Activated CD4-positive, alpha-beta T cell treated with anti-CD3 and anti-CD28 coated beads, Interleukin-2, Interleukin-4, amounts not matched to agents 100 ng/mL and 50 ng/mL, durations not matched to agents 16 hours and 8 hours (primary cell): ENCODE measurements at regions not wholly inside any gene's neighbourhood (a gene's known extent, or its start where the extent isn't known, plus 50 kb on each side); places are given as distances from the start of the nearest gene placed in this dataset.
"Not testable (repeated sequence)": the region's sequence is repeated elsewhere in the genome, so short reads cannot be mapped to it uniquely, and the experiment has no call there.

ENCODE experiments used
- DNase-seq: peaks from one replicate; pipeline ENCODE4 v3.0.0-alpha.2; 2020; ENCODE audit warnings: low spot score

DNA sequence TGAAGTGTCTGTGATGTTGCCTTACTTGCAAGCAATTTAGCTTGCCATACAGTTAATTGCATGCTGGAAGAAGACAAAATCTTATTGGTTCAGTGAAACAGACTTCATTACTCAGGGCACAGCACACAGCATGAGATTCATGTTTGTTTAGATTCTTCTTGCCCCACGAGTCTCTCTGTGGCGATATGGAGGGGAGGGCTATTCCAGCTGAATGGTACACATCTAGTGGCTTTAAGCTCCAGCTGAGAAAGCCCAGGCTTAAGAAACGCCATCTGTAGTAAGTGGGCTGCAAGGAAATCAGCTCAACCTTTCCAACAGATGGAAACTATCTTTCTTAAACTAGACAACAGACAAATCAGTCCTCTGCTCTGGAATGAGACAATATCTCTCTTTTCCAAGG is 1022.0 kb downstream of the NCAM2 start:
- no peak for DNase-seq

DNA sequence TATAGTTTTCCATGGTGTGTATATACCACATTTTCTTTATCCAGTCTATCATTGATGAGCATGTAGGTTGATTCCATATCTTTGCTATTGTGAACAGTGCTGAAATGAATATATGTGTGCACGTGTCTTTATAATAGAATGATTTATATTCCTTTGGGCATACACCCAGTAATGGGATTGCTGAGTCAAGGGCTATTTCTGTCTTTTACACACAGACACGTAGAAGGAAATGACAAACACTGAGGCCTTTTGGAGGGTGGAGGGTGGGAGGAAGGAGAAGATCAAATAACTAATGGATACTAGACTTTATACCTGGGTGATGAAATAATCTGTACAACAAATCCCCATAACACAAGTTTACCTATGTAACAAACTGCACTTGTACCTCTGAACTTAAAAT is 1025.7 kb downstream of the NCAM2 start:
- not testable (repeated sequence) for DNase-seq

DNA sequence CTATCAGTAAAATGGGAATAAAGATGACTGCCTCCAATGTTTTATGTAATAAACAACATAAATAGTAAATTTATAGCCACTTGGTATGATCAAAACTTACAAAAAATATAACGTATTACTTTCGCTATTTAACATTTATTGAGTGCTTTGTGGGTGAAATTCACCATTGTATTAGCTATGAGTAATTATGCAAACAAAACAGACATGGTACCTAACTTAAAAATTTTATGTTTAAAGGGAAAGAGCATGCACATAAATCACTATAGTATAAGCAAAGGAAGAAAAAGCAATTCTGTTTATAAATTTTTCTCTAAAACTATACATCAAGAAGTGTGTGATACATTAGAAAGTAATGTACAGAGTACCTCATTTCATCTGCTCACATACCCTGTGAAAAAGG is 1046.2 kb downstream of the NCAM2 start:
- DNase-seq: no peak

DNA sequence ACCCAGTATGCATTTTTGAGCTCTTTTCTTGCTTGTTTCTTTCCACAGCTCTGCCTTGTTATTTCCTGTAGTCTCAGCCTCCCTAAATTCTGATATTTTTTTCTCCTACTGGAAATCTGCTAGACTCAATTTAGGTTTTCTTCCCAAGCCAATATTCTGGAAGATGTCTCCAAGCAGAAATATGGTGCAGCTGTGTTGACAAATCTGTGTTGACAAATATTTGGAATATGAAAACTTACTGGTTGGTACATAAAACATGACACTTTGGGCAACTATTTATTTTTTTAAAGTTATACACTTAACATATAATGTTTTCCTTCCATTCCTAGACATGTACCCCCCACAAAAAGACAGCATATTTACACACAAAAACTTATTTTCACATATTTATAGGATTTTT is 1048.4 kb downstream of the NCAM2 start:
- DNase-seq: no peak

DNA sequence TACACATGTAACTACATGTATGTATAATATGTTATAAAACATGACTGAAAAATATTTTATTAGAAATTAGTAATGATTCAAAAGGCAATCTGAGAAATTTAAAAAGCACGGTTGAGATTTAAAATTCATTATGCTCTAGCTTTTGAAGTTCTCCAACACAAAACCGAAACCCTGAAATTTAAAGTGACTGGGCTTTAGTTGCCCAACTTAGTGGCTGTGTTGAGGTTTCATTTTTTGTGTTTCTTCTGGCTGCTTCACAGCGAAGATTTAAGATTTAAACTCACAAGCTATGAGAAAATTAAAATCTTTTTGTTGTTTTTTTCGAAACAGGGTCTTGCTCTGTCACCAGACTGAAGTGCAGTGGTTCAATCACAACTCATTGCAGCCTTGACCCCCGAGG is 1058.7 kb downstream of the NCAM2 start:
- no peak for DNase-seq

DNA sequence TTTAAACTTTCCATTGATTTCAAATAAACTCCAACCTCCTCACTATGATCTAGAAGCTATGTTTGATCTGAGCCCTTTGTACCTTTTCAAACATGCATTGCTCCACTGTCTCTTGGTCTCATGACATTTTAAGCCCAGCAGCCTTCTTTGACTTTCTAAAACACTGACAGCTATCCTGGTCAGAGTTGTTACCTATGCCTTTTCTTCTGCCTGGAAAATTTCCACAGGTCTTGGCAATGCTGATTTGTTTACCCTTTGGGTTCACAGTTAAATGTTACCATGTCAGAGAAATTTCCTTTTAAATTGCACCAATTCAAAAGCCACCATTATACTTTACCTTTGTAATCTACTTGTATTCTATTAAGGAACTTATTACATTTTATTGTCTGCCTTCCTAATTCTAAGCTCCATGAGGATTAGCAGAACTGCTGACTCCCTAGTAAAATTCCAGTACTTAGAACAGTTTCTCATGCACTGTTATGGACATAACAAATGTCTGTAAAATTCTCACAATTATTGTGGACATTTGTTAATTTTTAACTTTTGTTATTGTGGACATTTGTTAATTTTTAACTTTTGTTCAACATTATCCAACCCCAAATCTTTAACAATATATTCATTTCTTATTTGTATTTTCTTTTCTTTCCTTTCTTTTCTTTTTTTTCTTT is 1064.4 kb downstream of the NCAM2 start:
- no peak for DNase-seq

DNA sequence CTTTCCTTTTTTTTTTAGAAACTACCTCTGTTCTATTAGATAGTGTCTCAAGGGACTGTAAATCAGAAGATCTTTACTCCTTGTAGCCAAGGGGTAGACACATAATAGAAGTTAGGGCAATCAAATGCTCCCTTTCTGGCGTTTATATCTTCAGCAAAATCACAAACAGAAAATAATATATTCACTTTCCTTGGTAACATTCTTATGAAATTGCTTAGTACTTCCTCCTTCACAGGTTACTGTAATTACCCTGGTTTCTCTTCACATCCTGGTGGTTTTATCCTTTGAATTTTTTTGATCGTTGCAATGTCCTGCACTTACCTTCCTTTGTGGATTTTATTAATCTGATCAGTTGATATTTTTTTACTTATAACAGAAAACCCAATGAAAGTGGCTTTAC is 1064.9 kb downstream of the NCAM2 start:
- no peak for DNase-seq

DNA sequence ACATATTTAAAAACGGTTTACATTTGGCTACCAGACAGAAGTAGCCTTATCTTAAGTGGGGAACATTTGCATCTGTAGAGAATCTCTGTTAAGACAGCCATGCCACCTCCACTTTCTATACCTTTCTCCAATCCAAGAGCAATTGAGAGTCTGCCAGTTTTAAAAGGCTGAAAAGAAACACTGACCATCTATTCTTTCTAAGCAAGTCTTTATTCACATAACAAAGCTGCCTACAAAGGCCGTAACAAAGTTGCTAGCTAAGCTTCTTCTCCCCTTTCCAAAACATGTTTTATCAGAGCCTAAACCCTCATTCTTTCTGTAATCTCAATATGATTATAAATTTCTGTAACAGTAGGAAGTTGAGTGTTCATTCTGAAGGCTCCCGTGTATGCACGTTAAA is 1078.3 kb downstream of the NCAM2 start:
- DNase-seq: no peak

DNA sequence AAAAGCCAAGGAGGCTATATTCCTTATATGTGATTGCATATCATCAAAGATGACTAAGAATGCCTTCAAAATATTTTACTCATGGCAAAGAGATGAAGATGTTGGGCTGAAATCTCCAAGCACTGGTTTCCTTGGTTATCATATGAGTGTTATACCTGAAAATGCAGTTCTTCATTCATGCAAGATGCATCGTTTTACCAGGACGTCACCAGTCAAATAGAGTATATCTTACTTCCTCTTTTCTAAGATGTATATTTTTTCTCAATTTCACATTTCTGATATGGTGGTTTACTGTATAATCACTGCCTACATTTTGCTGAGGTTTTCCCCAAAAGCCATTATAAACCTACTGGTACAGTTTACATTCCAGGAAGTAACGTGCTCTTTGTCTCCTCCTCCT is 1085.7 kb downstream of the NCAM2 start:
- DNase-seq: no peak

DNA sequence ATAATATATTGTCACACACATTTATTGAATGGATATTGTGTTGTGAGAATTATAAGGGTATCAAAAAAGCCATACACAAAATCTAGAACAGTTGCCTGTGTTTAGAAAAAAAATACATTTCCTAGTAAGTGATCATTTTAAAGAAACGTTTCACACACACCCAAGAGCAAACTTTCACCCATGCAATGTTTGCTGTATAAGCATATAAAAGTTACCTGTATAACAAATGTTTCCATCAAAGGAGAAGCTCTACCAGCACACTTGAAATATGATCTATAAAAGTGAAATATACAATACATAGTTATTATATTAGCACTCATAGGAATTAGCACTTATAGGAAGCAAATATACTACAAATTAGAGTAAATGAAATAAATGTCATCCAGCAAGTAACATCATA is 1098.1 kb downstream of the NCAM2 start:
- no peak for DNase-seq

DNA sequence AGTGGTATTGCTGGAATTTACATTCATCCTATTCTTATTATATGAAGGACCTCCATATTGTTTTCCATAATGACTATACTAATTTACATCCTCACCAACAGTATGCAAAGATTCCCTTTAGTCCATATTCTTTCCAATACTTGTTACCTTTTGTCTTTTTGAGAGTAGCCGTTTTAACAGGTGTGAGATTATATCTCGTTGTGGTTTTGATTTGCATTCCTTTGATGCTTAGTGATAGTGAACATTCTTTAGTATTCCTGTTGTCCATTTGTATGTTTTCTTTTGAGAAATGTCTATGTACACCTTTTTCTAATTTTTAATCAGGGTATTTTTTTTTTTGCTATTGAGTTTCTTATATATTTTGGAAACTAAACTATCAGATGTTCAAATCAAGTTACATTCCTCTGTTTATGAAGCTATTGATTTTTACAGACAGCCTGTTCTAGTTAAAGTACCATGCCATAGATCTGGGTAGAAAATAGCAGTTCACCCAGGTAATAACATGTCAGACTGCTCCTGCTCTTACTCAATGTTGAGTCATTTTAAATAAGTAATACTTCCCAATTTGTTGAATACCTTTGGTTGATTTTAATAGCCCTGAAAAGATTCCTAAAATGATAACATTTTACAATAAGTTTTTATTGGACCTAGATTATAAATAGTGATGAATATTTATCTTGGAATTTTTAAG is 1108.7 kb downstream of the NCAM2 start:
- DNase-seq: no peak

DNA sequence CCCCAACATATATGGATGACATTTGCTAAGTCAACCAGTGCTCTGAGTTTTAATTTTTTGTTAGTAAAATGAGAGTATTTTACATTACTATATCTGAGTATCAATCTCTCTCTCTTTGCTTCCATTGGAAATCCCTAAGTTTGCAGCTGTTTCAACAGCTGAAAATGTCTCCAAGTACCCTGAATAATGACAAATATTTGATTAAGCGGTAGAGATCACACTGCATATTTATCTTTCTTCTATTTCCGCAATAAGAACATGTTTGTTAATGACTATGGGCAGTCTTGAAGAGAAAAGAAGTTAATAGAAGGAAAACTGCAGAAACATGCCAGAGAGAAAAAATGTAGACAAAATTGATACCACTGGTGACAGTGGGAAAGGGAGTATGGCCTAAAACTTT is 1117.5 kb downstream of the NCAM2 start:
- no peak for DNase-seq

DNA sequence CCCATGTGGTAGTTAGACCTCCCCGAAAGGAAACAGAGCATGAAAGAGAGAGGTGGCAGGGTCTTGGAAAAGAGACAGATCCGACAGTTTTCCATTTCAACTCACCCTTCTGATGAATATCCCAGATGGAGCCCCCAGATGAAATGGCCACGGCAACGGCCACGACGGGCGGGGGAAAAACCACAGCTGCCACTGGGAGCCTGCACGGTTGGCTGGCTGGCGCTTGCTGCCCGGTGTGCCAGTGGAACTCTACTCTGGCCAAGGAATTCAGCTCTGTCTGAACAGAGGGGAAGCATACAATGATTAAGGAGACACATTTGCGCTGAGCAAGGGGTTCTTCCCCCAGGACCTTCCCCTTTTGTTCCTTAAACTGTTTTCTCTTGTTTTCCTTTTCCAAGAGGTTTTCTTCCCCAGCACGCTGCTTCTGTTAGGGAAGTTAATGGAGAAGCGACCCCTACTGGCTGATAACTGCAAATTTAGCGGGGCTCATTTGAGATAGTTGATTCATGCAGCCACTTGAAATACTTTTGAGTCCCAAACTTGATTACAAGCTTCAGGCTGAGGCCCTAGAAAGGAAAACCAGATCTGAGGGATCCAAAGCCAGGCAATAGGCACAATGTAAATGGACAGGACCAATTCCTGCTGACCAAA is 1122.5 kb downstream of the NCAM2 start:
- no peak for DNase-seq

DNA sequence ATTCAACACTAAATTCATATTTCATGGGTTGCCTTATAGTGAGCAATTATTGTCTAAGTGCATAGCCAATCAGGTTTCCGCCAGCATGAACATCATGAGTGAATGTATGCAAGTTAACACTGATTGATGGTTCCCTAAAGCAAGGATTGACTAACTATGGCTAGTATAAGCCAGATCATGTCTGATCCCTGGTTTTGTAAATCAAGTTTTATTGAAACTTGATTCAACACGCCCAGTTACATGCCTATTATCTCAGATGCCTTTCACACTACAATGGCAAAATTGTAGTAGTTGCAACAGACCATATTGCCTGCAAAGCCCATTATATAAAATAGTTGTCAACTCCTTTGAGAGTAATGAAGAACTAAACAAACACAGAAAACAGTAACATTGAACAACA is 1127.4 kb downstream of the NCAM2 start:
- no peak for DNase-seq

DNA sequence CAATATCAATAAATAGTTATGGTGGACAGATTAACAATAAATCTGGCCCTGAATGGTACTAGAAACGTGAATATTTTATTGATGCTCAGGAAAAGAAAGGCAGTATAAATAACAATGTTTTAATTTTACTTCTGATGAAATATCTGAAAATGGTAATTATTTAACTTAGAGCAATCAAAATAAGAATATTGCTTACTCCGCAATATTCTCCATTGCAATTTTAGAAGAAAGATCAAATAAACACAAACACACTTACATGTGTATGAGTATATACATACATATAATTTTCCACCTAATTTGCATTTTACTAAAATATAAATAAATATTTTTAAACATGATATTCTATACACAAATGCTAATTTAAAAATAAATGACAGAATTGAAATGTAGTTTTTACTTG is 1130.5 kb downstream of the NCAM2 start:
- no peak for DNase-seq

DNA sequence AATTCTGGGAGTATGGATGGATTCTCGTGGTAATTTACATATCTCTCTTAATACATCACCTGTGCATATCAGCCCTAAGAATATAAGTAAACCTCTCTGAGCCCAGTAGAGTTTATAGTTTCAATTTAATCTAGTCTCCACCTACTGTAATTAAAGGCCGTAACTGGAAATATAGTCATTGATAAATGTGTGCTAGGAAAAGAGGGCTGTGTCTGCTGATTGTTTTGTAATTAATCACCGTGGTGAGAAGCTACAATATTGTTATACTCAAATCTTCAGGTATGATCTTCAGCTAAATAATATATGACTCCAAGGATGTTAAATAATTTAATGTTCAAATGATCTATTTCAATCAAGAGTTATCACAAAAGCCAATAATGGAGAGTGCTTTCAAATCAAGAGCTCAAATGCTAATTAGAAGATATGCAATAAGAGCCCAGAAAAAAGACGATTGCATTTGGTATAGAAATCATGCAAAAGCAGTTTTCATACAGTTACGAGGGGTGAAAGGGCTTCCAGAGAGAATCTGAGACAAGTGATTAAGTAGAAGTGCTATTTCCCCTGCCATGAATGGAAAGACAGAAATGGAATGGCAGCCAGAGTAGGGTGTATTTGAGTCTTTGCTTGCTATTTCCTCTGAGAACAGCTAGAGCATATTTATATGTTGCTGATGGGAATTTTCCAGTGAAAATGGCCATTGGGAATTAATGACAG is 1134.3 kb downstream of the NCAM2 start:
- DNase-seq: no peak

DNA sequence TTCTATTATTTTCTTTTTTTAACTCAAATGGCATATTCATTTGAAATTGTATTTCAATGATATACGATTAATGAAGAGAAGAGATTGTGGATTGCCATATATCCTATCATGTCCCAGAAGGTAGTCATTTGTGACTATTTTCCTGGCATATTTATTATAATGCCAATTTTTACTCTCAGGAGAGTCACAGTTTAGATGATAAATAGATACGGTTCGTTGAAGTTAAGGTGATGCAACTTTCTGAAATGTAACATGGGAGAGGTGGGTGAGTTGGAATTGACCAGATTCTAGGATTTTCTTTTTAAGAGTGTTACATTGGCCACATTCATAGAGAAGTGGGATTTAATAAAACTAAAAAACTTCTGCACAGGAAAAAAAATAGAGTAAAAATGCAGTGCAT is 1138.5 kb downstream of the NCAM2 start:
- DNase-seq: no peak

DNA sequence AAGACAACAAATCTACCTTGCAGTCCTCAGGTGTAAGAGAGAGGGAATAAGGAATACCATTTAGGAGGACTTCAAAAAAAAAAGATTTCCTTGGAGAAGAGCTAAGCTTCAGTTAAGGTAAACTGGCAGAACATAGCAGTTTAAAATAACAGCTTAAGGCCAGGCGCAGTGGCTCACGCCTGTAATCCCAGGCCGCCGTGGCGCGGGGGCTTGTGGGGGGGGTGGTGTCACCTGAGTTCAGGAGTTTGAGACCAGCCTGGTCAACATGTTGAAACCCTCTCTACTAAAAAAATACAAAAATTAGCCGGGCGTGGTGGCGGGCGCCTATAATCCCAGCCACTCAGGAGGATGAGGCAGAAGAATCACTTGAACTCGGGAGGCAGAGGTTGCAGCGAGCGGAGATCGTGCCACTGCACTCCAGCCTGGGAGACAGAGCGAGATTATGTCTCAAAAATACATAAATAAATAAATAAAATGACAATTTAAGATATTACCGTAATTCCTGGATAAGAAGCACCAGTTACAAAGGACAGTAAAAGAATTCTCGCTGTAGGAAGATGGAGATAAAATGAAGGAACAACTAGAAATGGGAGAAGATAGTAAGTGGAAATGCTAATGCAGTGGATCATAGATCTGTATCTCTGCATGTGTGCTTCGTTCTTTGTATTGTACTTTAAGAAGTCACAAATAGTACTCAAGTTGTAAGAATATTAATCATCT is 1140.2 kb downstream of the NCAM2 start:
- no peak for DNase-seq

DNA sequence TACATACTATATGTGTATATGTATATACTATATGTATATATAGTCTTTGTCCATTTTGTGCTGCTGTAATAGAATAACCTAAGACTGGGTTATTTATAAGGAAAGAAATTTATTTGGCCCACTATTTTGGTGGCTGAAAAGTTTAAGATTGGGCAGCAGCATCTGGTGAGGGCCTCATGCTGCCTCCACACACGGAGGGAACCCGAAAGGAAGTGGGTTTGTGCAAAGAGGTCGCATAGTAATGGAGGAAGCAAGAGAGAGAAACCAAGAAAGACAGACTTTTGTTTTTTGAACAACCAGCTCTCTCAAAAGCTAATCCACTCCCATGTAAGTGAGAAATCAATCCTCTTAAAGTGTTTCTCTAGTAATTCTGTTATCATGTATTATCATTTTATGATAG is 1147.3 kb downstream of the NCAM2 start:
- no peak for DNase-seq

DNA sequence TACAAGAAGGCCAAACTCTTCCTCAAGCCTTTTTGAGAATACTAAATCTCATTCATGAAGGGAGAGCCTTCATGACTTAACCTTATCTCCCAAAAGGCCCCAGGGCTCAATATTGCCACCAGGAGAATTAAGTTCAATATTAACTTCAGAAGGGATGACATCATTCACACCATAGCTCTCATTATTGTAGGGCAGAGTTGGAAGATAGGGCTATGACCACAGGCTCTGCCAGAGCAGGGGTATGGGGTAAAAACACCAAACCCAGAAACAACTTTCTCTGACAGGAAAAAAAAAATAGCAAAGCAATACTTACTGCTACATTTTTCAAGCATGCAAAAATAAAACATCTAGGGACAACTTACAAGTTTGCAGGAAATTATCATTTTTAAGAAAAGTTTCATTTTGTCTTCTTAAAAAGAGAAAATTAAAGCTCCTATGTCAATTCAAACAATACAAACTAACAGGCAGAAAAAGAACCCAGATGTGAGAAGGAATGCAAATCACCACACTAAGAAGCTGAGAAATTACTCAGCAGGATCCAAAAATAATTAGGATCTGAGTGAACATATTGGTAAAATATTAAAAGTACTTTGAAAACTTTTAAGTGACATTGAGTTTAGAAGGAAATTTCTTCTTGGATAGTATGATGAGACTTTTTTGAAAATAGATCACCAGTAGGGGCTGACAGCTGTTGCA is 1156.5 kb downstream of the NCAM2 start:
- no peak for DNase-seq

DNA sequence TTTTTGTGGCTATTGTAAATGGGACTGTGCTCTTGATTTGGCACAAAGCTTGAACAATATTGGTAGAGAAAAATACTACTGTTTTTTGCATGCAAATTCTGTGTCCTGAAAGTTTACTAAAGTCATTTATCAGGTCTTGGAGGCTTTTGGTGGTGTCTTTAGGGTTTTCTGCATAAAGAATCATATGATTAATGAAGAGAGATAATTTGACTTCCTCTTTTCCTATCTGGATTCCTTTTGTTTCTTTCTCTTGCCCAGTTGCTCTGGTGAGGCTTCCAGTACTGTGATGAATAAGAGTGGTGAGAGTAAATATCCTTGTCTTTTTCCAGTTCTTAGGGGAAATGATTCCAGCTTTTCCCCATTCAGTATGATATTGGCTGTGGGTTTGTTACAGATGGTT is 1166.7 kb downstream of the NCAM2 start:
- DNase-seq: no peak

DNA sequence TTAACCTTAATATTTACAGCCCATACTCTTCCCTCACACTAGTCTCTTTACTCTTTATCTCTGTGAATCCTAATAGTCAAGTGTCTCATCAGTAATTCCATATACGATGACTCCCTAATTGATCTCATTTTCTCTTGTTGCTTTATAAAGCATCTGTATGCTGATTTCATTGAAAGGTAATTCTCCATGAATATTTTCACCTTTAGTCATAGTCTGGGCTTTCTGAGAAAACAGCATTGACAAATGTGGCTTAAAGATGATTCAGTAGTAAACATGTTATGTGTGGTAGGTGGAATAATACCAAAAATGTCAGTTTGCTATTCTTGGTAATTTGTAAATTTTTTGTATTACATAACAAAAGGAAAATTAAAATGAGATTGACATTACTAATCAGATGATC is 1176.5 kb downstream of the NCAM2 start:
- no peak for DNase-seq
